AG04449 (cell line): ENCODE measurements at regions not wholly inside any gene's neighbourhood (a gene's known extent, or its start where the extent isn't known, plus 50 kb on each side); places are given as distances from the start of the nearest gene placed in this dataset.

ENCODE experiments used
- CTCF ChIA-PET: fragments of 350-600 bp; formaldehyde crosslinking; extraction: SDS; loops from one replicate; lab custom pipeline; 2021; ENCODE audit warnings: antibody characterized with exemption; lab: Yijun Ruan, JAX
- POLR2A ChIA-PET: fragments of 400-600, 350-600 bp; formaldehyde crosslinking; extraction: SDS; loops from one replicate; lab custom pipeline; 2020; ENCODE audit warnings: antibody characterized with exemption, inconsistent platforms; lab: Yijun Ruan, JAX
- DNase-seq: peaks from one replicate; pipeline ENCODE4 v3.0.0-alpha.2; 2010; ENCODE audit warnings: low read depth, low spot score
- H3K4me3 ChIP-seq: 2 replicates; pipeline ENCODE4 v1.5.1; 2011; ENCODE audit warnings: low read depth, mild to moderate bottlenecking, control low read depth, low read length
- TF ChIP-seq, protein P1 (sequence below): IDR thresholded peaks from one replicate; pipeline ENCODE4 v1.5.1; 2011; ENCODE audit warnings: mild to moderate bottlenecking, moderate library complexity, low read length, control low read depth, inconsistent platforms; ENCODE audit not compliant: insufficient read depth; ENCODE audit errors: missing control alignments

DNA sequence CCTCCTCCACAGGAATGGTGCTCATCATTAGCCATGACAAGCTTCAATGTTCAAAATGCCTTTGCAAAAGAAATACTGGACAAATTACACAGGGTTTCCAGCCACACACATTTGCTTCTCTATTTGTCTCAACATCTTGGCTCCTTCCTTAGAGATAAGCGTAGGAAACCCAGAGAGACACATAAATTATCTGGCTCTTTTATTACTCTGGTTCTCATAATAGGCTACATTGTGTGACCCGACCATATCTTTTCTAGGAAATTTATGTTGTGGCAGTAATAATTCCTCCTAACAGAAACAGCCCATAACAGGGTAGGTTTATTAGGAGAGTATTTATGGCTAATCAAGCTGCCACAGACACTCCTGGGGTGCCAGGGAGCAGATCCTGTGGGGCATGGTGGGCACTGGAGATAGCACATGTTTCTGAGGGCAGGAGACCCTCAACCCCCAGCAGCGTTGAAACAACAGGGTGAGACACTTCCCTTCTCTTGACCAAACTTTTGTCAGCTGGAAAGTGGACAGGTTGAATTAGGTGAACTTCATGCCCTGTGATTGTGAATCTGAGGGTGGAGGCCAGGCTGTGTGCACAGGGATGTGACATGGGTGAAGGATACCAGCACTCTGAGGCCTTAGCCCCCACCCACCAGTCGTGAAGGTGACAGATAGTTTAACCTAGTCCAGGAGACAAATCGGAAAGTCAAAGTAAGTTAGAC lies 295.9 kb upstream of the ZNF32 start:
- no peak for DNase-seq
- POLR2A ChIA-PET: no interaction called here
- TF ChIP-seq, protein P1, sequence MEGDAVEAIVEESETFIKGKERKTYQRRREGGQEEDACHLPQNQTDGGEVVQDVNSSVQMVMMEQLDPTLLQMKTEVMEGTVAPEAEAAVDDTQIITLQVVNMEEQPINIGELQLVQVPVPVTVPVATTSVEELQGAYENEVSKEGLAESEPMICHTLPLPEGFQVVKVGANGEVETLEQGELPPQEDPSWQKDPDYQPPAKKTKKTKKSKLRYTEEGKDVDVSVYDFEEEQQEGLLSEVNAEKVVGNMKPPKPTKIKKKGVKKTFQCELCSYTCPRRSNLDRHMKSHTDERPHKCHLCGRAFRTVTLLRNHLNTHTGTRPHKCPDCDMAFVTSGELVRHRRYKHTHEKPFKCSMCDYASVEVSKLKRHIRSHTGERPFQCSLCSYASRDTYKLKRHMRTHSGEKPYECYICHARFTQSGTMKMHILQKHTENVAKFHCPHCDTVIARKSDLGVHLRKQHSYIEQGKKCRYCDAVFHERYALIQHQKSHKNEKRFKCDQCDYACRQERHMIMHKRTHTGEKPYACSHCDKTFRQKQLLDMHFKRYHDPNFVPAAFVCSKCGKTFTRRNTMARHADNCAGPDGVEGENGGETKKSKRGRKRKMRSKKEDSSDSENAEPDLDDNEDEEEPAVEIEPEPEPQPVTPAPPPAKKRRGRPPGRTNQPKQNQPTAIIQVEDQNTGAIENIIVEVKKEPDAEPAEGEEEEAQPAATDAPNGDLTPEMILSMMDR: no peak
- no peak overlapping the region for H3K4me3 ChIP-seq
- CTCF ChIA-PET: no interaction called here

DNA sequence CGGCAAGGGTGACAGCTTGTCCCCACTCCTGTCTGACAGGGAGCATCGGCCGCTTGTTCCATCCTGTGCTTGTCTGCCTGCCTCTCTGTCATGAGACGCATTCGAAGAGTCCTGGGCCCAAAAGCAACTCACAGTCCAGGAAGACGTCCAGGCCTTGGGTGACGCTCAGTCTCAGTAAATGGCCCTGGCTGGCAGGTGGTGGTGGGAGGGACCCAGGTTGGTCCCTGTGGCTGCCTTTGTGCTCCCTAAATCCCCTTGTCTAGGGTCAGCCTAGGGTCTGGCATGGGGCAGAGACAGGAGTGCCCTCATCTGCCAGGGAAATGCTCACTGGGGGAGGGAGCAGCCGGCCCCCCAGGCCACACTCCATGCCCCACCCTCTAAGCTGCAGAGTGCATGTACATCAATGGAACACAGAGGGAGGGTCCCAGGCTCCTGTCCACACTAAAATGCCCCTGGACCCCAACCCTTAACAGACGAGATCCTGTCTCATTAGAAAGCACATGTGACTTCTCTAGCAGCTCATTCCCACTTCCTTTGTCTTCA lies 295.2 kb upstream of the ZNF32 start:
- POLR2A ChIA-PET: interaction anchor here (0.5 kb wide), 1 partner anchor 134 kb away, joined by 3 read pairs; no protein-coding TSS in a partner anchor
- CTCF ChIA-PET: no interaction called here
- TF ChIP-seq, protein P1: no peak
- H3K4me3 ChIP-seq: no peak overlapping the region
- DNase-seq: no peak

DNA sequence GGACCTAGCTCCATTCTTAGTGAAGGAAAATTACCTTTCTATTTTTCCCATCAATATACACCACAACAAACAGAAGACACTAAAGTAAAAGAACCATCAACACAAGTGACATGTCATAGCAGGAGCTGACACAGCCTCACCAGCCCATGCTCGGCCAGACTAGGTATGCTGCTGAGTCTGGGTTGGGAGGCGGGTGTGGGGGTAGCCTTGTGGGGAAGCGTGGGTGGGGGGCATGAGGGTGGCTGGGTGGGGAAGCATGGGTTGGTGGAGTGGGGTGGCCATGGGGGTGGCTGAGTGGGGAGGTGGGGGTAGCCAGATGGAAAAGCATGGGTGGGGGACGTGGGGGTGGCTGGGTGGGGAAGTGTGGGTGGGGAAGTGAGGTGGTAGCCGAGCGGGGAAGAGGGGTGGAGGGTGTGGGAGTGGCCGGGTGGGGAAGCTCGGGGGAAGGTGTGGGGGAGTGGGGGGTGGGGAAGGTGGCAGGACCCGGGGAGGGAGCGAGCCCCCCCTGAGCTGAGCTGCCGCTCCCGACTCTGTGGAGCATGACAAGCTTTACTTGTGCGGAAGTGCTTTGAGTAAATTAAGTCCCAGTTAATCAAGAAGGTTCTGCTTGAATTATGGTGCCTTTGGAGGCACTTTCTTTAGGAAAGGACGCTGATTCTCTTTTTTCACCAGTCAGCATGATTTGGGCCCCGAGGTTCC lies 294.6 kb upstream of the ZNF32 start:
- H3K4me3 ChIP-seq: no peak overlapping the region
- ChIA-PET CTCF (interaction anchor here (1.0 to 1.6 kb wide), 2 partner anchors 10 to 255 kb away, joined by 3 to 4 read pairs; no protein-coding TSS in a partner anchor), POLR2A (no interaction called here)
- TF ChIP-seq, protein P1: no peak
- no peak for DNase-seq

DNA sequence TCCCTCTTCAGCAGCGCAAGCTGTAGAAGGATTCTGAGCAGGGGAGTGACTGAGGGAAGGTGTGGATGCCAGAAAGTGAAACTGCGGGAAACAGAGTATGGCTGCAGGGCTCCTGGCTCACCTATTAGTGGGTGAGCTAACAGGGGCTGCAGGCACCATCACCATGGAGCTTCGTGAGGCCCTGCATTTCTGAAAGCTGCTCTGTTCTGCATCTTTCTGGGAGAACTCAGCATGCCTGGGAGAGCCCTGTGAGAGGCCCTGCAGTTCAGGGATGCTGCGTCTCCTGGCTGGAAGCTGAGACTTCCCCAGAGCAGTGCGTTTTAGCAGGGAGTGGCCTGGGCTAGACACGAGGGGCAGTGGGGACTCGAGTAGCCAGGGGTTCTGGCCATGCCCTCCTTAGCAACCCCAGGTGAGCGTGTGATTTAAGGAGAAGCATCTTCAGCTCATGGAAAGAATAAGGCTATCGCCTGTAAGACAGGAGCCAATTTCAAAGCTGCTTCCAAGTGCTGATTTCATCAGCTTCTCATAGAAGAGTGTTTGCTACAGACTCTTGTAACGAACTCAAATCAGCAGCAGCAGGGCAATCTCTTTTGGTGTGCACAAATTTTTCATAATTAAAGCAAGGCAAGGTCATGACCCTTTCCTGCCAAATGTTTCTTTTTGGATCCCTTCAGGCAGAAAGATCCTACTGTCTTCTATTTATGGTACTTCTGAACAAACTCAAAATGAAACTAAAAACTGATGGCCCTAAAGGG lies 293.6 kb upstream of the ZNF32 start:
- POLR2A ChIA-PET: no interaction called here
- DNase-seq: no peak
- no peak overlapping the region for H3K4me3 ChIP-seq
- TF ChIP-seq, protein P1: no peak
- CTCF ChIA-PET: interaction anchor here (1.0 to 1.6 kb wide), 3 partner anchors 11 to 254 kb away, joined by 3 to 5 read pairs (median 4); no protein-coding TSS in a partner anchor

DNA sequence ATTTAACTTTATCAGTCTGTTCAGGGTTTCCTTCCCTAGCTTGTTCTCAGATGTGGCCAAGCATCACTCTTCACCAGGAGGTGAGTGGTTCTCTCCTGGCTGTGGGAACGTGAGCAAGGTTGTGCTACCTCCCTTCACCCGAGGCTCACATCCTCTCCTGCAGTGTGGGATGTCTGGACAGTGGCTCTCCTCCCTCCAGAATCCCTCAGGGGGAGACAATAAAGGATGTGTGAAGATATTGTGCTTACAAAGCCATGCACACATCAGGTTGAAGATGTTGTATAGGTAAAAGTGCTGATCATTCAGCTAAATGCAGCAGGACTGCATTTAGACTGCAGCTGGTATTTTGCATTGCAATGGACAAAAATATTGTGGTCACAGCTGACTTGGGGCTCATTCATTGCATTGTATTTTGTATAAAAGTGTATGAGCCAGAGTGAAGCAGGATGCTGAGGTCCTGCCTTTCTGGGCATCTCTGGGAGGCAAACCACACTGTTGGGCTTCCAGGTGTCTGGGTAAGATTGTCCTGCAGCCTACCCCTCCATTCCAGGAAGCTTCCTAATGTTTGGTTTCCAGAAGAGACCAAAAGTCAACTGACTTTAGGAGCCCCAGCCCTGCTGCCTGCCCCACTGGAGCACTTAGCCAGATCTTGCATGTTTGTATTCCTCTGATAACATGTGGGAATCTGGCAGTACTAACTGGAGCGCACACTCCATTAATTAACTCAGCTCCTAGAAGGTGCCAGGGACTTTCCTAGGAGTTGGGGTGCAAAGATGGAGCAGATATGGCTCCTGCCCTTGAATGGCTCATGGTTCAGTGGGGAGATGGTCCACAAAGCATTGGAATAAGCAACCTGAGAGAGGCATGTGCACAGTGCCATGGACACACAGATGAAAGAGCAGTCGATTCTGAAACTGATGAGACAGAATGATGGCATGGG lies 292.5 kb upstream of the ZNF32 start:
- H3K4me3 ChIP-seq: no peak overlapping the region
- no peak for DNase-seq
- TF ChIP-seq, protein P1: no peak
- ChIA-PET CTCF (interaction anchor here (0.7 to 1.6 kb wide), 3 partner anchors 10 to 251 kb away, joined by 3 to 5 read pairs (median 4); no protein-coding TSS in a partner anchor), POLR2A (interaction anchor here (0.6 kb wide), 1 partner anchor 442 kb away, joined by 3 read pairs; no protein-coding TSS in a partner anchor)
